ENCODE measurements at regions not wholly inside any gene's neighbourhood (a gene's known extent, or its start where the extent isn't known, plus 50 kb on each side); places are given as distances from the start of the nearest gene placed in this dataset.

- TF ChIP-seq CTCF (IDR thresholded peaks at IDR 0.05) (no peak), POLR2A (IDR thresholded peaks at IDR 0.05) (no peak)
These were observed 199.1 kb upstream of the TMPRSS15 start for GRCh38 chr21:18602711-18603110.

Measured in gastroesophageal sphincter (tissue), 3 donors.